ENCODE measurements at regions not wholly inside any gene's neighbourhood (a gene's known extent, or its start where the extent isn't known, plus 50 kb on each side); places are given as distances from the start of the nearest gene placed in this dataset.
"Not testable (repeated sequence)": the region's sequence is repeated elsewhere in the genome, so short reads cannot be mapped to it uniquely, and the experiment has no call there.

GRCh38 chr12:59142183-59142790 is 222.0 kb upstream of the LRIG3 start:
- no peak for DNase-seq

- DNase-seq: no peak
Observed at GRCh38 chr12:59134750-59135149, 214.4 kb upstream of the LRIG3 start.

- DNase-seq: no peak
Observed at GRCh38 chr12:59131462-59131861, 211.2 kb upstream of the LRIG3 start.

GRCh38 chr12:59122784-59123183 is 202.5 kb upstream of the LRIG3 start:
- no peak for DNase-seq

- DNase-seq: no peak
Observed at GRCh38 chr12:59121451-59121850, 201.1 kb upstream of the LRIG3 start.

GRCh38 chr12:59119676-59120075 is 199.4 kb upstream of the LRIG3 start:
- no peak for DNase-seq

- no peak for DNase-seq
Observed at GRCh38 chr12:59118356-59118755, 198.1 kb upstream of the LRIG3 start.

GRCh38 chr12:59115995-59116394 is 195.7 kb upstream of the LRIG3 start:
- DNase-seq: no peak

GRCh38 chr12:59115526-59115925 is 195.2 kb upstream of the LRIG3 start:
- no peak for DNase-seq

GRCh38 chr12:59113831-59114615 is 193.7 kb upstream of the LRIG3 start:
- DNase-seq: peak; percentile 77

GRCh38 chr12:59111851-59112250 is 191.5 kb upstream of the LRIG3 start:
- no peak for DNase-seq

GRCh38 chr12:59108516-59108915 is 188.2 kb upstream of the LRIG3 start:
- not testable (repeated sequence) for DNase-seq

- DNase-seq: no peak
Observed at GRCh38 chr12:59100585-59100984, 180.3 kb upstream of the LRIG3 start.

GRCh38 chr12:59097876-59098275 is 177.6 kb upstream of the LRIG3 start:
- DNase-seq: no peak

GRCh38 chr12:59096246-59096645 is 175.9 kb upstream of the LRIG3 start:
- DNase-seq: no peak

- DNase-seq: no peak
Observed at GRCh38 chr12:59093073-59093772, 172.9 kb upstream of the LRIG3 start.

- no peak for DNase-seq
Observed at GRCh38 chr12:59088673-59089072, 168.4 kb upstream of the LRIG3 start.

- DNase-seq: no peak
Observed at GRCh38 chr12:59087691-59088090, 167.4 kb upstream of the LRIG3 start.

- no peak for DNase-seq
Observed at GRCh38 chr12:59087077-59087673, 166.9 kb upstream of the LRIG3 start.

- DNase-seq: no peak
Observed at GRCh38 chr12:59086126-59086525, 165.8 kb upstream of the LRIG3 start.

- DNase-seq: no peak
Observed at GRCh38 chr12:59085690-59086089, 165.4 kb upstream of the LRIG3 start.

- DNase-seq: peak; percentile 62
Observed at GRCh38 chr12:59084511-59085375, 164.4 kb upstream of the LRIG3 start.
